DMS79 (cell line): ENCODE measurements at regions not wholly inside any gene's neighbourhood (a gene's known extent, or its start where the extent isn't known, plus 50 kb on each side); places are given as distances from the start of the nearest gene placed in this dataset.
A peak's percentile ranks its signal among the peaks of the same experiment; 100 is the strongest.
"Not testable (repeated sequence)": the region's sequence is repeated elsewhere in the genome, so short reads cannot be mapped to it uniquely, and the experiment has no call there.

ENCODE experiments used
- DNase-seq: peaks from one replicate; lab custom pipeline; 2025; lab: John Stamatoyannopoulos, UW

DNA sequence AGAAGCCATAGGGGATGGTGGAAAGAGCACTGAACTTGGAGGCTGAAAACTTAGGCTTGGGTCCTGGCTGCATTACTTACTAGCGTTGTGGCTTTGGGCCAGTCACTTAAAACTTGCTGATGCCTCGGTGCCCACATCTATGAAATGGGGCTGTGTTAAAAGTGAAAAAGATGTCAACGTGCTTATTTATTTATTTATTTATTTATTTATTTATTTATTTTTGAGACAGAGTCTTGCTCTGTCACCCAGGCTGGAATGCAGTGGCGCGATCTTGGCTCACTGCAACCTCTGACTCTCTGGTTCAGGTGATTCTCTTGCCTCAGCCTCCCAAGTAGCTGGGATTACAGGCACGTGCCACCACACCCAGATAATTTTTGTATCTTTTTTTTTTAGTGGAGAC is 94.3 kb downstream of the MRM1 start:
- DNase-seq: not testable (repeated sequence)

- DNase-seq: no peak
Observed at GRCh38 chr17:36696805-36697204, 95.4 kb downstream of the MRM1 start.

DNA sequence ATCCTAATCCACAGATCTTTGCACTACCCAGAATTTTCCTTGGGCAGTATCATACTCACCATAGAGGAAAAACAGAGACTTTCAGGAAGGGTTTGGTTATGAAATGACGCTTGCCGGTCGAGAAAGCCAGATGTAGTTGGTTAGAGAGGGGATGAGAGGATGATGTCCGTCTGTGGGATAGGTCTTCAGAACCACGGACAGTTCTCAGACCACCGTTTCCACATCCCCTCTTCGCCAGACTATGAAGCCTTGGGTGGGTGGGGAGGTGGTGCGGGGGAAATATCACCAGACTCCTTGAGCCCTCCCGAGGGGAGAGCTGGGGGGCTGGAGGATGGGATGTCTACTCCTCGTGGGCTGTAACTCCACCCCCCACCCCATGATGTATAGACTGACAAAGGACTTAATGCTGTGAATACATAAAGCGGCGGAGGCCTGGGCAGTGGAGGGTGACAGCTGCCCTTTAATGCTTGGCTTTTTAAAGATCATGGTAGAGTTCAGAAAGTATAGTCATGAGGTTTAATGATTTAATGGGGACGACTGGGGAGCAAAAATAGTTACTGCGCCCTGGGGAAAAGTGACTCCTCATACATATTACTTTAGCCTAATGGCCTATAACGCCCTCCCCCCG is 96.6 kb downstream of the MRM1 start:
- no peak for DNase-seq

- DNase-seq: no peak
Observed at GRCh38 chr17:36701429-36702099, 100.2 kb downstream of the MRM1 start.

GRCh38 chr17:36702636-36703035 is 101.3 kb downstream of the MRM1 start:
- no peak for DNase-seq

DNA sequence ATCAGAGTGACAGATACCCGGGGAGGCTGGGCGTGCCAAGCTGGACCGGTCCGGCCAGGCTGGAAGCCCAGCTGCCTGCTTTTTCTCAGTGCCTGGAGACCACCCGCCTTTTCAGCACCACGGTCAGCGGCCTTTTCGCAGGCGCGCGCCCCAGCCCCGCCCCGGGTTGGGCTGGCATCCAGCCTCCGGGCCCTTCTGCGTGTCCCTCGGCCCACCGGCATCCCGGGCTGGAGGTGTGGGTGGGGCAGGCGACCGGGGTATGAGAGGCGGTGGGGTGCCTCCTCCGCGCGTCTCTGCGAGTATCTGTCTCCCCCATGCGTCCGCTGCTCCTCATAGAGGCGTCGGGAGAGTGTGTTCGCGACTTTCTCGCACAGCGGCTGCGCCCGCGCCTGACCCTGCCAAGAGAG is 102.5 kb downstream of the MRM1 start:
- DNase-seq: no peak

GRCh38 chr17:36705283-36705795 is 104.0 kb downstream of the MRM1 start:
- no peak for DNase-seq

DNA sequence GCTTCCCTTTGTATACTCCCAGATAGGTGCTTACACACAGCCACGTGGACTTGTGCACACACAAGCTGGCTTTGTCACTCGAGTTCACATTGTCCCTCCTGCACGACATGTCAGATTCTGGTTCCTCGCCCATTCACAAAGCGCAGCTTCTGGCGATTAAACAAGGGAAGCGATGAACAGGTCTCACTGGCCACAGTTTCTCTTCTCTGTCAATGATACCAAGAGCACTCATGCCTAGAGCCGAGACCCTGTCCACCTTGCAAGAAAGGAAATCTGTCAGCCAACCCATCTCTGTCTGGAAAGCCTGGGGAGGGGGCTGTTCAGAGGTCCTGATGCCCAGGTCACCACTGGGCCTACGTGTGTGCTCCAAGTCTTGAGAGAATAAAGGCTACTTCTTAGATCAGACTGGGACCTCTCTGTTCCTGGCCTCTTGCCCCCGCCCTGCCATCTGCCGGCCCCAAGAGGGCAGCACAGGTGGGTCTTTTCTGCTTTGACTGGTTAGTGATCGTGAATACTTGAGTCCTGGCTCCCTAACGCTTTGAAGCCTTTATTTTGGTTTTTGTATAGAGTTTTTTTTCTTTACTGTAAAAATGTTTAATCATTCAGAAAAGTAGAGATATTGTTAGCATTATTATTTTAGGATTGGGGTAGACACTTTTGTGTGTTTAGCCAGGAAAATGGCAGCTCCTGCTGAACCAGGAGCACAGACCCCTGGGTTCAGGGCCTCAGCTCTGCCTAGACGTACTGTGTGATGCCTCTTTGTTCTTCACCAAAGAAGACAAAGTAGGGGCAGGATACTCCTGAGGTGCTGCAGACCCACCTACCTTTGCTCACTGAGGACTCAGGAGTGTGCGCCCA is 104.7 kb downstream of the MRM1 start:
- no peak for DNase-seq

DNA sequence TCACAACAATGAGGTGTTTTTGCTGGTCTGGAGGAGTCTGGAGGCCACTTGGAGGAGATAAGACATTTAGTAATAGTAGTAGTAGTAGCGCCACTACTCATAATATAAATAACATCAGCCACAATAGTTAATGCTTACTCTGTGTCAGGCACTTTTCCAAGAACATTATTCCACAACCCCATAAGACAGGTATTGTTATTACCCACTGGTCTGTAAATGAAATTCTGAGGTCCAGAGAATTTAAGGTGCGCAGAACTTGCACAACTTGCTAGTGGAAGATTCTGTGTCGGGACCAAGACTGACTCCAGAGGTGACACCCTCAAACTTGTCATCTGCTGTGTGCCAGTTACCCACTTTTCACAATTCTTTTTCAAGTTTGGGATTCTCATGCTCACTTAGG is 106.5 kb downstream of the MRM1 start:
- no peak for DNase-seq

DNA sequence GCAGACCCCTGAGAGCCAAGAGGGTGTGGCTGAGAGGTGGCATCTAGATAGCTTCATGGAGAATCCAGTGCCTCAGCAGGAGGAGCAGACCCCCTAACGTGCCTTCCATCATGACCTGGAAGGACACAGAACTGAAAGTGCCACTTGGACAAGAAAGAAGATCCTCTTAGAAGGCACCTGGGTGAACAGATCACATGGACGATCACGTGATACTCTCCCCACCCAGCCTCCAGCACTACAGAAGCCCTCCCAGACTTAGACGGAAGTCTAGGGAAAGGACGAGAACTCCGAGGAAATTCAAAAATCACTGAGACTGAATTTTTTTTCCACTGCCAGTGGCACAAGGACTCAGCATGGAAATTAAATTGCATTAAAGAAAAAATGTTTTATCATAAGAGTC is 113.4 kb downstream of the MRM1 start:
- DNase-seq: no peak

DNA sequence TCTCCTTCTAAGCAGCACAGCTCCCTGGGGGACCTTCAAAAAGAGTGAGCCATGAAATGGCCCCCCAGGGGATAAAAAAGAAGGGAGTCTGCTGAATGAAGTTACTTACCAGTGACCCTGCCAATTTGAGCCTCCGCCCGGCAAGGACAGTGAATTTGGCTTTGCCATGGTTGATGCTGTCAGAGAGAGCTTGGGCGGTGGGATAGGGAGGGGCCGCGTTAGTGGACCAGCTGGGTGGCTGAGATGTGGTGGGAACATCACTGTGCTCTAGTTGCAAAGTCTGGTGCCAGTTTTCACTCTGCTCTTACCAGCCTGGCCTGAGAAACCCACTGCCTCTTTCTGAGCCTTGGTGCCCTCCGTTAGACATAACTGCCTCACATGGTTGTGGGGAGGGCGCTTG is 114.6 kb downstream of the MRM1 start:
- no peak for DNase-seq

- no peak for DNase-seq
Observed at GRCh38 chr17:36717088-36717487, 115.7 kb downstream of the MRM1 start.

- DNase-seq: no peak
Observed at GRCh38 chr17:36720131-36720530, 118.7 kb downstream of the MRM1 start.

- DNase-seq: no peak
Observed at GRCh38 chr17:36721560-36722120, 120.3 kb downstream of the MRM1 start.

GRCh38 chr17:36722121-36722902 is 120.9 kb downstream of the MRM1 start:
- peak; percentile 70 for DNase-seq

DNA sequence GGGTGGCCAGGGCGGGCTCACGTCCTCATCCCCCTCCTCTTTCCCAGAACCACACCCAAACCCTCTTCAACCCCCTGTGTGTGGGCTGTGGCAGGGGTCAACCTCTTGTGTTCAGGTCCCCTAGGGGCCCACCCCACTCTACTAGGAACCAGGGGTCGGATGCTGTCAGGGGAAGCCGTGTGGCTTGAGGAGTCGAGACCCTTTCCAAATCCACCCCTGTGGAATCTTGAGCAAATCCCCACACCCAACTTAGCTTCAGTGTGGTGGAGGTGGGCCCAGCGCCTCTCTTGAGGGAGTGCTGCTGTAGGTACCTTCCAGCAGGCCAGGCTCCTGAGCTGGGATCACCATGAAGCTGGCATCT is 121.5 kb downstream of the MRM1 start:
- no peak for DNase-seq

- DNase-seq: no peak
Observed at GRCh38 chr17:36723459-36724025, 122.2 kb downstream of the MRM1 start.

GRCh38 chr17:36726199-36726598 is 124.8 kb downstream of the MRM1 start:
- DNase-seq: no peak

GRCh38 chr17:36727052-36727451 is 125.7 kb downstream of the MRM1 start:
- no peak for DNase-seq

GRCh38 chr17:36727577-36727976 is 126.2 kb downstream of the MRM1 start:
- no peak for DNase-seq
